D721Med (cell line): ENCODE measurements at regions not wholly inside any gene's neighbourhood (a gene's known extent, or its start where the extent isn't known, plus 50 kb on each side); places are given as distances from the start of the nearest gene placed in this dataset.

Experiments
- DNase-seq: peaks from one replicate; pipeline ENCODE4 v3.0.0; 2011; ENCODE audit warnings: low spot score; ENCODE audit not compliant: insufficient read length
- FAIRE-seq: peaks from 2 replicates; lab custom pipeline; 2011; peaks lifted over from hg19 to GRCh38; lab: Jason Lieb, UNC
- CTCF ChIP-seq: IDR thresholded peaks from 2 replicates; pipeline ENCODE4 v1.5.1; 2012; ENCODE audit warnings: mild to moderate bottlenecking, control low read depth; ENCODE audit not compliant: insufficient read depth; ENCODE audit errors: missing control alignments

GRCh38 chrX:8374041-8374825, 90.4 kb upstream of the VCX3B start:
- no peak for DNase-seq
- FAIRE-seq = no peak
- TF ChIP-seq CTCF = no peak

- FAIRE-seq (no peak), DNase-seq (no peak)
- no peak for TF ChIP-seq CTCF
These were observed 87.6 kb upstream of the VCX3B start for GRCh38 chrX:8377041-8377440.

DNA sequence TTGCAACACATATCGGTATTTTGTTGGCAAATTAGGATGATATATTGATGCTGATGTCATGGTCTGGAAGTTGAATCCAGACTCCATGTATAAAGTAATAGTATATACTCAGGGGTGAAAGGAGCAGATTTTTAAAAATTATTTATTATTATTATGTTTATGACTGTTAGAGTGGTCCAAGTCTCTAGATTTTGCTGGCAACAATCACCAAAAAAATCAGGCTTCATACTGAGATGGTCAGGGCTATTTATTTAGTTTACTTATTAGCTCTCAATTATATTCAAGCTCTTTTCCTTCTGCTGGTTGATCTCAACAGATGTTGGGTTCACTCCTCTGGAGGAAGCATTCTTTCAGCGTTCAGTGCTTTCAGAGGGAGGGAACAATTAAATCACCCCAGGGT, 73.9 kb upstream of the VCX3B start:
- FAIRE-seq = no peak
- no peak for DNase-seq
- TF ChIP-seq CTCF = no peak

- FAIRE-seq (no peak), DNase-seq (no peak)
- TF ChIP-seq CTCF = no peak
These were observed 60.6 kb upstream of the VCX3B start for GRCh38 chrX:8403988-8404387.

DNA sequence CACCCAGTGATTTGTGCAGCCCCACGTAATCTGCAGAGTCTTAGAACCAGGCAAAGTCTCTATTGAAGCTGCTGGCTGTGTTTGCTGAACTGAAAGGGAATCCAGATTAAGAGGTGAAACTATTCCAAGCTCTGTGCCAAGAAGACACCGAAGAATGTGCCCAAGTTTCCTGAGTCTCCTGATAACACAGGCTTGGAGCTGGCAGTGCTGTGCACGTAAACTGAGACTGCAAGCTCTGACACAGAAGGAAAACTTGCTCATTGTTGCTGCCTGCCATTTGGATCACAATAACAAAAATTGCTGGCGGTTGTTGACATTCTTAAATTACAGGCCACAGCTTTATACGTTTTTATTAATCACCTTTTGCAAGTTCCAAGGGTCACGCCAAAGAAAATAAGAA, 60.2 kb upstream of the VCX3B start:
- no peak for FAIRE-seq
- DNase-seq = no peak
- TF ChIP-seq CTCF = no peak

GRCh38 chrX:8404926-8405325, 59.7 kb upstream of the VCX3B start:
- no peak for TF ChIP-seq CTCF
- no peak for DNase-seq
- no peak for FAIRE-seq

- DNase-seq = no peak
- TF ChIP-seq CTCF = no peak
- no peak for FAIRE-seq
These were observed 59.0 kb upstream of the VCX3B start for GRCh38 chrX:8405631-8406030.
